GM21786 (cell line): ENCODE measurements at regions not wholly inside any gene's neighbourhood (a gene's known extent, or its start where the extent isn't known, plus 50 kb on each side); places are given as distances from the start of the nearest gene placed in this dataset.
A peak's percentile ranks its signal among the peaks of the same experiment; 100 is the strongest.
"Not testable (repeated sequence)": the region's sequence is repeated elsewhere in the genome, so short reads cannot be mapped to it uniquely, and the experiment has no call there.

Experiments
- ATAC-seq: cut with Tn5 transposase; IDR thresholded peaks from one replicate; pipeline ENCODE4 v1.9.1; 2021; ENCODE audit not compliant: unreplicated experiment

GRCh38 chr18:70931942-70932814 is 643.3 kb downstream of the SOCS6 start:
- no peak for ATAC-seq

GRCh38 chr18:70920840-70921374 is 632.1 kb downstream of the SOCS6 start:
- no peak for ATAC-seq

GRCh38 chr18:70907673-70908072 is 618.8 kb downstream of the SOCS6 start:
- no peak for ATAC-seq

GRCh38 chr18:70892381-70892780 is 603.5 kb downstream of the SOCS6 start:
- no peak for ATAC-seq

- ATAC-seq: no peak
Measured at GRCh38 chr18:70870292-70870691, 581.4 kb downstream of the SOCS6 start.

- ATAC-seq: no peak
Measured at GRCh38 chr18:70848329-70848728, 559.5 kb downstream of the SOCS6 start.

- ATAC-seq: no peak
Measured at GRCh38 chr18:70840649-70841048, 551.8 kb downstream of the SOCS6 start.

- ATAC-seq: no peak
Measured at GRCh38 chr18:70827632-70828031, 538.8 kb downstream of the SOCS6 start.

GRCh38 chr18:70826571-70826970 is 537.7 kb downstream of the SOCS6 start:
- ATAC-seq: no peak

GRCh38 chr18:70822691-70823090 is 533.8 kb downstream of the SOCS6 start:
- no peak for ATAC-seq

- no peak for ATAC-seq
Measured at GRCh38 chr18:70822117-70822516, 533.3 kb downstream of the SOCS6 start.

- ATAC-seq: no peak
Measured at GRCh38 chr18:70808481-70809056, 519.7 kb downstream of the SOCS6 start.

- peak; percentile 96 for ATAC-seq
Measured at GRCh38 chr18:70781860-70782453, 493.1 kb downstream of the SOCS6 start.

- not testable (repeated sequence) for ATAC-seq
Measured at GRCh38 chr18:70766254-70766653, 477.4 kb downstream of the SOCS6 start.

GRCh38 chr18:70762812-70763211 is 474.0 kb downstream of the SOCS6 start:
- no peak for ATAC-seq

GRCh38 chr18:70758780-70759179 is 469.9 kb downstream of the SOCS6 start:
- ATAC-seq: no peak

GRCh38 chr18:70754486-70754885 is 465.6 kb downstream of the SOCS6 start:
- ATAC-seq: no peak

- ATAC-seq: no peak
Measured at GRCh38 chr18:70732916-70733315, 444.1 kb downstream of the SOCS6 start.

GRCh38 chr18:70732188-70732587 is 443.3 kb downstream of the SOCS6 start:
- ATAC-seq: no peak

- no peak for ATAC-seq
Measured at GRCh38 chr18:70720607-70721006, 431.8 kb downstream of the SOCS6 start.

GRCh38 chr18:70709720-70710119 is 420.9 kb downstream of the SOCS6 start:
- no peak for ATAC-seq

- no peak for ATAC-seq
Measured at GRCh38 chr18:70709144-70709543, 420.3 kb downstream of the SOCS6 start.
